ENCODE measurements at regions not wholly inside any gene's neighbourhood (a gene's known extent, or its start where the extent isn't known, plus 50 kb on each side); places are given as distances from the start of the nearest gene placed in this dataset.

DNA sequence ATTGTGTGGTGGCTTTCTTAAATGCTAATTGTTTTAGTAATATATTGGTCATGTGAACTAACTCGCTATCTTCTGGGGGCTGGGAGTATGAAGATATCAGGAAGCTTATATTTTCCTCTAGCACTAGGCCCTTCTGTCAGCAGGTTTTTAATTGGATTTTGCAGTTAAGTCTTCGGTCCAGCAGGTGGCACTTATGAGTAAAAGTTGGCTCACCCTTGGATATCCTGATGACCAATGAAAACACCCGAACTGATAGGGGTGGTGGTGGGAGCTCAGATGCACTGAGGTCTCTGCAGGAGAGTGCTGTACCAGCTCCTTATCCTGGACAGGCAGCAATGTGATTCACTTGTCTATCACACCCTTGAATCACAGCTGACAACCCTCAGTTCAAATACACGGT lies 1365.8 kb upstream of the DIAPH2 start:
- no peak for TF ChIP-seq SIN3A (IDR thresholded peaks at IDR 0.05; ENCODE audit: borderline replicate concordance, insufficient read depth, low read length)
- no peak for TF ChIP-seq POLR2AphosphoS5 (IDR thresholded peaks at IDR 0.05; ENCODE audit: low read depth, low read length)
- TF ChIP-seq TAF1 (IDR thresholded peaks at IDR 0.05; ENCODE audit: borderline replicate concordance, insufficient read depth, low read length): no peak
